ENCODE measurements at regions not wholly inside any gene's neighbourhood (a gene's known extent, or its start where the extent isn't known, plus 50 kb on each side); places are given as distances from the start of the nearest gene placed in this dataset.

DNA sequence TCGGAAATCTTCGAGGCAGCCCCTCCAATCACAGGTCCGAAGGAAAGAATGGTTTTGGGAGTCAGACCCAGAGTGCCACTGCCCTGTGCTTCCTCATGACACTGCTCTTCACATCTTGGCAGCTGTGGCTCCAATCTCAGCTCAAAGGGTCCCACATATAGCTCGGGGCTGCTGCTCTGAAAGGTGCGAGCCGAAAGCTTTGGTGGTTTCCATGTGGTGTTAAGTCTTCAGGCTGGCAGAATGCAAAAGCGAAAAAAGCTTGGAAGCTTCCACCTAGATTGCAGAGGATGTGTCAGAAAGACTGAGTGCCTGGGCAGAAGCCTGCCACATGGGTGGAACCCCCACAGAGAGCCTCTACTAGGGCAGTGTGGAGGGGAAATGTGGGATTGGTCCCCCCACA lies 314.3 kb upstream of the CHD6 start:
- Histone ChIP-seq H3K27me3 (no peaks in the 10 kb centered on the region), H3K9me3 (ENCODE audit: low read depth) (no peaks in the 10 kb centered on the region), H3K4me1 (ENCODE audit: low read depth) (no peaks in the 10 kb centered on the region), H3K36me3 (no peaks in the 10 kb centered on the region), H3K4me3 (no peak overlapping the region), H3K27ac (no peak overlapping the region)
- TF ChIP-seq, protein P1, sequence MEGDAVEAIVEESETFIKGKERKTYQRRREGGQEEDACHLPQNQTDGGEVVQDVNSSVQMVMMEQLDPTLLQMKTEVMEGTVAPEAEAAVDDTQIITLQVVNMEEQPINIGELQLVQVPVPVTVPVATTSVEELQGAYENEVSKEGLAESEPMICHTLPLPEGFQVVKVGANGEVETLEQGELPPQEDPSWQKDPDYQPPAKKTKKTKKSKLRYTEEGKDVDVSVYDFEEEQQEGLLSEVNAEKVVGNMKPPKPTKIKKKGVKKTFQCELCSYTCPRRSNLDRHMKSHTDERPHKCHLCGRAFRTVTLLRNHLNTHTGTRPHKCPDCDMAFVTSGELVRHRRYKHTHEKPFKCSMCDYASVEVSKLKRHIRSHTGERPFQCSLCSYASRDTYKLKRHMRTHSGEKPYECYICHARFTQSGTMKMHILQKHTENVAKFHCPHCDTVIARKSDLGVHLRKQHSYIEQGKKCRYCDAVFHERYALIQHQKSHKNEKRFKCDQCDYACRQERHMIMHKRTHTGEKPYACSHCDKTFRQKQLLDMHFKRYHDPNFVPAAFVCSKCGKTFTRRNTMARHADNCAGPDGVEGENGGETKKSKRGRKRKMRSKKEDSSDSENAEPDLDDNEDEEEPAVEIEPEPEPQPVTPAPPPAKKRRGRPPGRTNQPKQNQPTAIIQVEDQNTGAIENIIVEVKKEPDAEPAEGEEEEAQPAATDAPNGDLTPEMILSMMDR (IDR thresholded peaks at IDR 0.05; ENCODE audit: low read depth, low read length), result no peak
- no peak for DNase-seq (ENCODE audit: low read depth in 1 of 2, low spot score in 1 of 2)

DNA sequence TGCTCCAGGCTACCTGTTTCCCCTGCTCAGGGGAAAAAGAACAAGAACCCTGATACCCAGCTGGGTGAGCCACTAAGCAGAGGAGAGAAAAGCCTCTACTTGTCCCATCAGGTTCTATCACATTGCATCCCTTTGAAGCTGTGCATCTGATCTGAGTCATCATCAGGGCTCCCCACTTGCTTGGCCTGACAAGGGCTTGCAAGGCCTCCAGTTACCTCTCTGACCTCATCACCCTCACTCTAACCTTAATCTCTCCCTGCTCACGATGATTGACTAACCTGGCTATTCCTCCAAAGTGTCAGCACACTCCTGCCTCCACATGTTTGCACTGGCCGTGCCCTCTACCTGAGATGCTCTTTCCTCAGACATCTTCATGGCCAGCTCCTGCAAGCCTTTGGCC lies 309.5 kb upstream of the CHD6 start:
- no peaks in the 10 kb centered on the region for H3K9me3 ChIP-seq (ENCODE audit: low read depth)
- H3K4me1 ChIP-seq (ENCODE audit: low read depth), result no peaks in the 10 kb centered on the region
- no peak for DNase-seq (ENCODE audit: low read depth in 1 of 2, low spot score in 1 of 2)
- H3K27me3 ChIP-seq, result no peaks in the 10 kb centered on the region
- no peaks in the 10 kb centered on the region for H3K36me3 ChIP-seq
- H3K4me3 ChIP-seq, result no peak overlapping the region
- H3K27ac ChIP-seq, result no peak overlapping the region
- TF ChIP-seq, protein P1 (IDR thresholded peaks at IDR 0.05; ENCODE audit: low read depth, low read length), result no peak

DNA sequence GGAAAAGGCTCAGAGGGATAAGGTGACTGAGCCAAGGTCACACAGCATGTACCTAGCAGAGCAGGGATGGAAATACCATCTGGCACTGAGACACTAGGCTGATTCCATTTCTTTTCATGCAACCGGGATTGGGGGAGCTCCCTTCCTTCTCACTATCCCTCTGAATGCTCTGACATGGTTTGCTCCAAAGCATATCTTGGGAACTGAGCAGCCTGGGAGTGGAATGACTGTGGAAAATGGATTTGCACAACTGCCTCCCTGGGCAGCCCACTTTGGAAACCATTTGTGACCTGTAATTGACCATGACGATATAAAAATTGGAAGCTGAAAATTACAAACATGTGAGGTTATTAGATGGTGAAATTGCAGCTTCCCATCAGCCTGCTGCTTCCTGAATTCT lies 309.0 kb upstream of the CHD6 start:
- TF ChIP-seq, protein P1 (IDR thresholded peaks at IDR 0.05; ENCODE audit: low read depth, low read length), result no peak
- Histone ChIP-seq H3K4me1 (ENCODE audit: low read depth) (no peaks in the 10 kb centered on the region), H3K36me3 (no peaks in the 10 kb centered on the region), H3K27me3 (no peaks in the 10 kb centered on the region), H3K27ac (no peak overlapping the region), H3K4me3 (no peak overlapping the region), H3K9me3 (ENCODE audit: low read depth) (no peaks in the 10 kb centered on the region)
- no peak for DNase-seq (ENCODE audit: low read depth in 1 of 2, low spot score in 1 of 2)

DNA sequence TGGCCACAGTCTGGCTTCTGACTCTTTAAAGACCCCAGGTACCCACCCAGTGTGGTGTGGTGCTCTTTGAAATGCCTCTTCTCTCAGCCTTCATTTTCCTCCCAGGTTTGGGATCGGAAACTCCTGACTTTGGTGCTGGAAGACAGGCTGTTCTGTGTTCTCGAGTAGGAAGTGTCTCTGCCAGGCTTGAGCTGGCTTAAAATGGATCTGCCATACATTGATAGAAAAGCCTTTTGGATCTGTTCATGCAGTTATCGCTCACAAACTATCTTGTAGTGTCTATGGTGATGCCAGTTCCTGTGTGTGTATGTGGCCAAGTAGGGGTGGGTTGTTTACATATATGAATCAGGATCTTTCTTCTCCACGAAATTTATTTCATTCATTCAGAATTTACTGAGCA lies 307.3 kb upstream of the CHD6 start:
- Histone ChIP-seq H3K9me3 (ENCODE audit: low read depth) (no peaks in the 10 kb centered on the region), H3K36me3 (no peaks in the 10 kb centered on the region), H3K4me3 (no peak overlapping the region), H3K27me3 (no peaks in the 10 kb centered on the region), H3K4me1 (ENCODE audit: low read depth) (no peaks in the 10 kb centered on the region), H3K27ac (no peak overlapping the region)
- DNase-seq (ENCODE audit: low read depth in 1 of 2, low spot score in 1 of 2), result no peak
- TF ChIP-seq, protein P1 (IDR thresholded peaks at IDR 0.05; ENCODE audit: low read depth, low read length), result no peak

DNA sequence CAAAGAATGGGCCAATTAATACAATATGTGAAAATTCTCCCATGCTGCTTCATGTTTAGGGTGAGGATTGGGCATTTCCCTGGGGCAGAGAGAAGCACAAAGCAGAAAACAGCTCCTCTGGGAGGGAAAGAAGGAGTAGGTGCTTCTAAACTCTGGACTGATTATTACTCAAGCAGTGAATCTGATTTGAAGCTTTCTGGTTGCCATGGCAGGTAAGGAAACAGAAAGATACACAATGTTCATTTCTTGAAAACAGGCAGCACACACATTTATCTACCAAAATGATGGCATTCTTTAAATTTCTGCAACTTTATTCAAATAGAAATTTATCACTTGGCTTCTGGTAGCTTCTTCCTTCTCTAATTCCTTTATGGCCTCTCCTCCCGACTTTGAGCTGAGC lies 305.4 kb upstream of the CHD6 start:
- no peaks in the 10 kb centered on the region for H3K9me3 ChIP-seq (ENCODE audit: low read depth)
- H3K27me3 ChIP-seq, result no peaks in the 10 kb centered on the region
- H3K36me3 ChIP-seq, result no peaks in the 10 kb centered on the region
- TF ChIP-seq, protein P1 (IDR thresholded peaks at IDR 0.05; ENCODE audit: low read depth, low read length), result no peak
- no peak overlapping the region for H3K4me3 ChIP-seq
- no peak overlapping the region for H3K27ac ChIP-seq
- no peak for DNase-seq (ENCODE audit: low read depth in 1 of 2, low spot score in 1 of 2)
- no peaks in the 10 kb centered on the region for H3K4me1 ChIP-seq (ENCODE audit: low read depth)

DNA sequence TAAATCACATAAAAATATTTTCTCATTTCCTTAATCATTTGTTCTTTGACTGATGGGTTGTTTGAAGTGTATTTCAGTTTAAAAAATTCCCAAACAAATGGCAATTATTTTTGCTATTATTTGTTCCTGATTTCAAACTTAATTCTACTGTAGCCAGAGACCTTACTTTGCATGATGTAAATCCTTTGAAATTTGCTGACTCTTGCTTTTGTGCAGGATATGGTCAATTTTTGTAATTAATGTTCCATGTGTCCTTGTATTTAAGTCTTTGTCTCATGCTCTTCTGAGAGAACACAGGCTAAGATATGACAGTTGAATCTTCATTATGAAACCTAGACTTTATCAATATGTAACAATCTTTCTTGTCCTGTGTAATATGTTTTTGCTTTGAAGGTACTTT lies 295.0 kb upstream of the CHD6 start:
- Histone ChIP-seq H3K27me3 (no peaks in the 10 kb centered on the region), H3K4me1 (ENCODE audit: low read depth) (no peaks in the 10 kb centered on the region), H3K4me3 (no peak overlapping the region), H3K36me3 (no peaks in the 10 kb centered on the region), H3K27ac (no peak overlapping the region), H3K9me3 (ENCODE audit: low read depth) (no peaks in the 10 kb centered on the region)
- no peak for DNase-seq (ENCODE audit: low read depth in 1 of 2, low spot score in 1 of 2)
- TF ChIP-seq, protein P1 (IDR thresholded peaks at IDR 0.05; ENCODE audit: low read depth, low read length), result no peak

All from cardiac muscle cell (in vitro differentiated cells and primary cell).